ENCODE measurements at regions not wholly inside any gene's neighbourhood (a gene's known extent, or its start where the extent isn't known, plus 50 kb on each side); places are given as distances from the start of the nearest gene placed in this dataset.
A peak's percentile ranks its signal among the peaks of the same experiment; 100 is the strongest.

GRCh38 chr11:36948460-36949127, 350.6 kb upstream of the RAG2 start:
- TF ChIP-seq CTCF (IDR thresholded peaks at IDR 0.05; ENCODE audit: insufficient read depth, low read length) (no peak), GABPA (IDR thresholded peaks at IDR 0.05; ENCODE audit: low read depth) (no peak), SPI1 (IDR thresholded peaks at IDR 0.05; ENCODE audit: borderline replicate concordance, low read depth) (no peak), POLR2AphosphoS5 (IDR thresholded peaks at IDR 0.05; ENCODE audit: low read depth) (no peak), REST (IDR thresholded peaks at IDR 0.05; ENCODE audit: insufficient replicate concordance, low read depth) (no peak)
- DNase-seq (ENCODE audit: low read depth in 1 of 2, low spot score in 1 of 2): no peak
- no peak overlapping the region for H3K4me3 ChIP-seq (replicated peaks; ENCODE audit: insufficient read depth, low read length)
- H3K27me3 ChIP-seq (ENCODE audit: insufficient read depth, poor library complexity, severe bottlenecking): no peaks in the 10 kb centered on the region
- H3K27ac ChIP-seq (replicated peaks): no peak overlapping the region

- TF ChIP-seq CTCF (IDR thresholded peaks at IDR 0.05; ENCODE audit: insufficient read depth, low read length) (no peak), SPI1 (IDR thresholded peaks at IDR 0.05; ENCODE audit: borderline replicate concordance, low read depth) (peak; percentile 28; the same call in 1 of the 2 replicates)
- H3K27ac ChIP-seq (replicated peaks): no peak overlapping the region
- no peak overlapping the region for H3K4me3 ChIP-seq (replicated peaks; ENCODE audit: insufficient read depth, low read length)
- DNase-seq (ENCODE audit: low read depth in 1 of 2, low spot score in 1 of 2): no peak
- no peaks in the 10 kb centered on the region for H3K27me3 ChIP-seq (ENCODE audit: insufficient read depth, poor library complexity, severe bottlenecking)
Observed at GRCh38 chr11:36945384-36945783, 347.3 kb upstream of the RAG2 start.

- no peak overlapping the region for H3K4me3 ChIP-seq (replicated peaks; ENCODE audit: insufficient read depth, low read length)
- H3K27me3 ChIP-seq (ENCODE audit: insufficient read depth, poor library complexity, severe bottlenecking): no peaks in the 10 kb centered on the region
- TF ChIP-seq CTCF (IDR thresholded peaks at IDR 0.05; ENCODE audit: insufficient read depth, low read length) (no peak), SPI1 (IDR thresholded peaks at IDR 0.05; ENCODE audit: borderline replicate concordance, low read depth) (no peak), POLR2AphosphoS5 (IDR thresholded peaks at IDR 0.05; ENCODE audit: low read depth) (no peak), REST (IDR thresholded peaks at IDR 0.05; ENCODE audit: insufficient replicate concordance, low read depth) (no peak), GABPA (IDR thresholded peaks at IDR 0.05; ENCODE audit: low read depth) (no peak)
- no peak for DNase-seq (ENCODE audit: low read depth in 1 of 2, low spot score in 1 of 2)
- no peak overlapping the region for H3K27ac ChIP-seq (replicated peaks)
Observed at GRCh38 chr11:36933481-36933880, 335.4 kb upstream of the RAG2 start.

GRCh38 chr11:36931139-36931538, 333.1 kb upstream of the RAG2 start:
- no peaks in the 10 kb centered on the region for H3K27me3 ChIP-seq (ENCODE audit: insufficient read depth, poor library complexity, severe bottlenecking)
- TF ChIP-seq CTCF (IDR thresholded peaks at IDR 0.05; ENCODE audit: insufficient read depth, low read length) (no peak), POLR2AphosphoS5 (IDR thresholded peaks at IDR 0.05; ENCODE audit: low read depth) (no peak), SPI1 (IDR thresholded peaks at IDR 0.05; ENCODE audit: borderline replicate concordance, low read depth) (no peak), REST (IDR thresholded peaks at IDR 0.05; ENCODE audit: insufficient replicate concordance, low read depth) (no peak), GABPA (IDR thresholded peaks at IDR 0.05; ENCODE audit: low read depth) (no peak)
- no peak overlapping the region for H3K4me3 ChIP-seq (replicated peaks; ENCODE audit: insufficient read depth, low read length)
- no peak overlapping the region for H3K27ac ChIP-seq (replicated peaks)
- DNase-seq (ENCODE audit: low read depth in 1 of 2, low spot score in 1 of 2): no peak

Data from HL-60 (cell line).